ENCODE measurements at regions not wholly inside any gene's neighbourhood (a gene's known extent, or its start where the extent isn't known, plus 50 kb on each side); places are given as distances from the start of the nearest gene placed in this dataset.

DNA sequence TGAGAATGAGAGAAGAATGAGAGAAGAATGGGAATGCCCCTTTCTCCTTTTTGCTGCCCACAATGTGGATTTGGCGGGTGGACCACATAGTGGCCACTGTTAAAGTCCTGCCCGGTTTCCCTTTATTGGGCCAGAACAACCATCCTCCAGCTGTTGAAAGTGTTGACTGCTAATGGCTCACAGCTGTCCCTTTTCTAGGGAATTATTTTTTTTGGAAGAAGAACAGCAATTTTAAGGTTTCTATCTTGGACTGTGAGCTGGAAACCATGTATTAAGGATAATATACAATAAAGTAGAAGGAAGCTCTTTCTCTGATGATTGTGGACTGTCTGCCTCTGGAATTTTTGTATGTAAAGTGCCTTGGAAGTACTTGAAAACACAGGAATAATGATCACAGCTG, 185.9 kb downstream of the DMRT2 start:
- TF ChIP-seq, protein P1, sequence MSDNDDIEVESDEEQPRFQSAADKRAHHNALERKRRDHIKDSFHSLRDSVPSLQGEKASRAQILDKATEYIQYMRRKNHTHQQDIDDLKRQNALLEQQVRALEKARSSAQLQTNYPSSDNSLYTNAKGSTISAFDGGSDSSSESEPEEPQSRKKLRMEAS (IDR thresholded peaks at IDR 0.05): no peak
- TF ChIP-seq RAD21 (IDR thresholded peaks at IDR 0.05; ENCODE audit: low read depth): no peak
- no peak for TF ChIP-seq CEBPB (IDR thresholded peaks at IDR 0.05)
- TF ChIP-seq EGR1 (IDR thresholded peaks at IDR 0.05): no peak
- no peak for TF ChIP-seq TEAD4 (IDR thresholded peaks at IDR 0.05)
- TF ChIP-seq, protein P2, sequence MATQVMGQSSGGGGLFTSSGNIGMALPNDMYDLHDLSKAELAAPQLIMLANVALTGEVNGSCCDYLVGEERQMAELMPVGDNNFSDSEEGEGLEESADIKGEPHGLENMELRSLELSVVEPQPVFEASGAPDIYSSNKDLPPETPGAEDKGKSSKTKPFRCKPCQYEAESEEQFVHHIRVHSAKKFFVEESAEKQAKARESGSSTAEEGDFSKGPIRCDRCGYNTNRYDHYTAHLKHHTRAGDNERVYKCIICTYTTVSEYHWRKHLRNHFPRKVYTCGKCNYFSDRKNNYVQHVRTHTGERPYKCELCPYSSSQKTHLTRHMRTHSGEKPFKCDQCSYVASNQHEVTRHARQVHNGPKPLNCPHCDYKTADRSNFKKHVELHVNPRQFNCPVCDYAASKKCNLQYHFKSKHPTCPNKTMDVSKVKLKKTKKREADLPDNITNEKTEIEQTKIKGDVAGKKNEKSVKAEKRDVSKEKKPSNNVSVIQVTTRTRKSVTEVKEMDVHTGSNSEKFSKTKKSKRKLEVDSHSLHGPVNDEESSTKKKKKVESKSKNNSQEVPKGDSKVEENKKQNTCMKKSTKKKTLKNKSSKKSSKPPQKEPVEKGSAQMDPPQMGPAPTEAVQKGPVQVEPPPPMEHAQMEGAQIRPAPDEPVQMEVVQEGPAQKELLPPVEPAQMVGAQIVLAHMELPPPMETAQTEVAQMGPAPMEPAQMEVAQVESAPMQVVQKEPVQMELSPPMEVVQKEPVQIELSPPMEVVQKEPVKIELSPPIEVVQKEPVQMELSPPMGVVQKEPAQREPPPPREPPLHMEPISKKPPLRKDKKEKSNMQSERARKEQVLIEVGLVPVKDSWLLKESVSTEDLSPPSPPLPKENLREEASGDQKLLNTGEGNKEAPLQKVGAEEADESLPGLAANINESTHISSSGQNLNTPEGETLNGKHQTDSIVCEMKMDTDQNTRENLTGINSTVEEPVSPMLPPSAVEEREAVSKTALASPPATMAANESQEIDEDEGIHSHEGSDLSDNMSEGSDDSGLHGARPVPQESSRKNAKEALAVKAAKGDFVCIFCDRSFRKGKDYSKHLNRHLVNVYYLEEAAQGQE (IDR thresholded peaks at IDR 0.05; ENCODE audit: low read depth): no peak
- no peak for TF ChIP-seq FOXM1 (IDR thresholded peaks at IDR 0.05; ENCODE audit: borderline replicate concordance, low read depth)
- TF ChIP-seq EP300 (IDR thresholded peaks at IDR 0.05; ENCODE audit: borderline replicate concordance): no peak
